ENCODE measurements at regions not wholly inside any gene's neighbourhood (a gene's known extent, or its start where the extent isn't known, plus 50 kb on each side); places are given as distances from the start of the nearest gene placed in this dataset.
"Not testable (repeated sequence)": the region's sequence is repeated elsewhere in the genome, so short reads cannot be mapped to it uniquely, and the experiment has no call there.

DNA sequence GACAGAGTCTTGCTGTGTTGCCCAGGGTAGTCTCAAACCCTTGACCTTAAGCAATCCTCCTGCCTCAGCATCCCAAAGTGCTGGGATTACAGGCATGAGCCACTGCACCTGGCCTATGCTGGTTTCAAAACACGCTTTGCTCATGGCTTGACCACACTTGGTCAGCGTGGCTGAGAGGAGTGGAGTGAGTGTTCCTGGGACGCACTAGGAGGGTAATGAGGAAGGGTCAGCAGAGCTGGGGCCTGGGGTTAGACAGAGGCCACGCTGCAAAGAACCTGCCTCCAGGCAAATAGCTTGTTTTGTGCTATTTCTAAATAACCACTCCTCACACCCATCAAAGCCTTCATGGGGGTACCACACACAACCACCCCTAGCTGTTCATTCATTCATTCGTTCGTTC, 77.9 kb upstream of the TOX2 start:
- DNase-seq = no peak

GRCh38 chr20:43835944-43836508, 78.6 kb upstream of the TOX2 start:
- no peak for DNase-seq

GRCh38 chr20:43833511-43834395, 80.9 kb upstream of the TOX2 start:
- DNase-seq = no peak

- no peak for DNase-seq
Measured at GRCh38 chr20:43832961-43833360, 81.7 kb upstream of the TOX2 start.

- DNase-seq = no peak
Measured at GRCh38 chr20:43832096-43832816, 82.4 kb upstream of the TOX2 start.

GRCh38 chr20:43831481-43832065, 83.1 kb upstream of the TOX2 start:
- DNase-seq = no peak

DNA sequence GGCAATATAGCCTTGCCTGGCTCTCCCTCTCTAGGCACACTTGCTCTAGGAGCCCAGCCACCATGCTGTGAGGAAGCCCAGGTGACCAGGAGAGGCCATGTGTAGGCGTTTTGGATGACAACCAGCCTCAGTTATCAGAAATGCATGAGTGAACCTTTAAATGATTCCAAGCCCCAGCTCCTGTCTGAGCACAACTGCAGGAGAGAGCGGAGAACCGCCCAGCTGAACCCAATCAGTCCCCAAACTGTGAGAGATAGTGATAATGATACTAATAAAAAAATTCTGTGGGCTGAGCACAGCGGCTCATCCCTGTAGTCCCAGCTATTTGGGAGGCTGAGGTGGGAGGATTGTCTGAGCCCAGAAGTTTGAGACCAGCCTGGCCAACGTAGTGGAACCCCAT, 83.8 kb upstream of the TOX2 start:
- no peak for DNase-seq

GRCh38 chr20:43829951-43830690, 84.5 kb upstream of the TOX2 start:
- no peak for DNase-seq

- DNase-seq = no peak
Measured at GRCh38 chr20:43827940-43828562, 86.6 kb upstream of the TOX2 start.

DNA sequence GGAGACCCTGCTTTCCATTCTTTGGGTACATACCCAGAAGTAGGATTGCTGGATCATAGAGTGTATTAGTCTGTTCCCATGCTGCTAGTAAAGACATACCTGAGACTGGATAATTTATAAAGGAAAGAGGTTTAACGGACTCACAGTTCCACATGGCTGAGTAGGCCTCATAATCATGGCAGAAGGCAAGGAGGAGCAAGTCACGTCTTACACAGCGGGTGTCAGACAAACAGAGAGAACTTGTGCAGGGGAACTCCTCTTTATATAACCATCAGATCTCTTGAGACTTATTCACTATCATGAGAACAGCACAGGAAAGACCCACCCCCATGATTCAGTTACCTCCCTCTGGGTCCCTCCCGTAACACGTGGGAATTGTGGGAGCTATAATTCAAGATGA, 87.7 kb upstream of the TOX2 start:
- DNase-seq = not testable (repeated sequence)

DNA sequence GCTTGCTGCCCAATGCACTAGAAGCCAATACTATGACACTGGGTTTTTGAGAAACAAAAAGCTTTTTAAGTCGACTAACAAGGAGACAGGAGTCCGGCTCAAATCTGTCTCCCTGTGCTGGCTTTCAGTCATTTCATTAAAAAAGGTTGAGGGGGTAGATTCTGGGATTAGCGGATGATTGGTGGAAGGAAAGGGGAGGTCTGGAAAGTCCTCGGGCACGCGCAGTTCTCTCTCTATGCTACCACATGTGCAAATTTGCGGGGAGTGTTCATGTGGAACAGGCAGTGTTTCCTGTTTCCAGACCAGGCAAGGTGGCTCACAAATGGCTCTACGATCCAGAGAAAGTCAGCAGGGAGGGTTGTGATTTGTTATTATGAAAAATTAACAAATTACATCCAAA, 89.1 kb upstream of the TOX2 start:
- DNase-seq = no peak

DNA sequence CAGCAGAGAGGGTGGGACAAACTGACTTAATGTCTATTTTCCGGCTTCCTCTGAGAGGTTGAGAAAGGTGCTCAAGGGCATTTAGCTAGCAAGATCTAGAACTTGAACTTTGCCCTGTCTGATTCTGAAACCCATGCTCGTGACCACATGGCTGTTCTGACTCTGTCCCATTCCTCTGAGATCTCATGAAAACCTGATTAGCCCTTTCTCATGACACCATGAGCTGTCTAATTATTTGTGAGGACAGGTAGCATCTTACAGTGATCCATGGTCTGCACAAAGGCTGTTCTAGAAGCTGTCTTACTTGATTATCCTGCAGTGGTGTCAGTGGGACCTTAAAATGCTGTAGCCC, 89.6 kb upstream of the TOX2 start:
- no peak for DNase-seq

- DNase-seq = peak; percentile 33
Measured at GRCh38 chr20:43824309-43825050, 90.2 kb upstream of the TOX2 start.

DNA sequence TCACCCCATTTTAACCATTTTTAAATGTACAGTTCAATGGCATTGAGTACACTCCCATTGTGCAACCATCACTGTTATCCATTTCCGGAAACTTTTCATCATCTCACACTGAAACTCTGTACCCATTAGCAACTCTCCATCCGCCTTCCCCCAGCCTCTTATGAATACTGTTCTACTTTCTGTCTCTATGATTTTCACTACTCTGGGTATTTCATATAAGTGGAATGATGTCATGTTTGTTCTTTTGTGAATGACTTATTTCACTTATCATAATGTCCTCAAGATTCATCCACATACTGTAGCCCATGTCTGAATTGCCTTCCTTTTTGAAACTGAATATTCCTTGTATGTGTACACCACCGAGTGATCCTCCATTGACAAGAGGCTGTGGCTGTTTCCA, 92.9 kb upstream of the TOX2 start:
- no peak for DNase-seq

- DNase-seq = no peak
Measured at GRCh38 chr20:43820731-43821330, 93.8 kb upstream of the TOX2 start.

GRCh38 chr20:43812216-43812615, 85.4 kb upstream of the GTSF1L start:
- no peak for DNase-seq

- no peak for DNase-seq
Measured at GRCh38 chr20:43809206-43809819, 82.5 kb upstream of the GTSF1L start.

DNA sequence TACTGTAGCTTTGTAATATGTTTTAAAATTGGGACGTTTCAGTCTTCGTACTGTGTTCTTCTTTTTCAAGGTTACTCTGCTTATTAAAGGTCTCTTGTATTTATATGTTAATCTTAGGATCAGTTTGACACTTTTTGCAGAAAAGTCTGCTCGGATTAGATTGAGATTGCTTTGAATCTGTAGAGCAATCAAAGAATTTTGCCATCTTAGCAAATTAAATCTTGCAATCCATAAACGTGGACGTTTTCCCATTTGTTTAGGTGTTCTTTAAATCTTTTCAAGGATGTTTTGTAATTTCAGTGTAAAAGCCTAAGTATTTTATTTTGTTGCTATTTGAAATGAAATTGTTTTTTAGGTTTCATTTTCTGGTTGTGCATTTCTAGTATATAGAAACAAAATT, 78.0 kb upstream of the GTSF1L start:
- no peak for DNase-seq

DNA sequence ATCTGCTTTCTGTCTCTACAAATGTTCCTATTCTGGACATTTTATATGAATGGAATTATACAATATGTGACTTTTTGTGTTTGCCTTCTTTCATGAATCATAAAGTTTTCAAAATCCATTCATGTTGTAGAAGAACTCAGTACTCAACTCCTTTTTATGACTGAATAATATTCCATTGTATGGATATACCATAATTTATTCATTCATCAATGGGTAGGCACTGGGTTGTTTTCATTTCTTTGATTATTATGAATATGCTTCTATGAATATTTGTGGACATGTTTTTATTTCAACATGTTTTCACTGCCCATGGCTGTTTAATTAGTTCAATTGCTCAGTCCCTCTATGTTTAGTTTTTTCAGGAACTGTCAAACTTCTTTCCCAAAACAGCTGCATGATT, 76.5 kb upstream of the GTSF1L start:
- DNase-seq = no peak

DNA sequence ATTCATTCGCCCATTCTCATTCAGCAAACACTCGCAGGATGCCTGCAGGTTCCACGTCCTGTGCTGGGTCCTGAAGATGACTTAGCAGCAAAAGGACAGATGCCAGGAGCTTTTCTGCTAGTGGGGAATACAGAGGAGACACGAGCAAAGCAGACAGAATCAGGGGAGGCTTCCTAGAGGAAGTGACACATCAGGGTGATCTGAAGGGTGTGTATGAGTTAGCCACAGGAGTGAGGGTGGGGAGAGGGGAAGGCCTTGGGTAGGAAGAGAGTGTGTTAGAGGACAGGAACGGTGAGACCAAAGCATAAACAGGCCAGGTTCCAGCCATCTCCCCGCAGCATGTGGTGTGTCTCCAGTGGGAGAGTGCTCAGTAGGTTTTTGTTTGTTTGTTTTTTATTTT, 73.4 kb upstream of the GTSF1L start:
- DNase-seq = no peak

DNA sequence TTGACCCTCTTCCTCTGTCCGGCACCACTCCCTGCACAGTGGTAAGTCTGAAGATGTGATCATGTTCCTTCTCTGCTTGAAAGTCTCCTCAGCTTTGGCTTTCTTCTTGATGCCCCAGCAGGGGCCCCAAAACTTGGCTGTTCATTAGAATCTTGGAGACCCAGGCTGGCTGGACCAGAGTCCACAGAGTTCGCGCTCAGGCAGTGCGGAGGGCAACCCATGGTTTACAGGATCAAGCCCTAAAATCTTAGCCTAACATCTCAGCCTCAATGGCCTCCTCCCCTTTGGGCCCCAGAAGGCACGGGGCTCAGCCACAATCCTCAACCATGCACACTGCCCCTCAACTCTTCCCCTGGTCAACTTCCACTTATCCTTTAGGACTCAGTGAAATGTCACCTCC, 72.9 kb upstream of the GTSF1L start:
- no peak for DNase-seq

Data from COR-L47 (cell line).